ENCODE measurements at regions not wholly inside any gene's neighbourhood (a gene's known extent, or its start where the extent isn't known, plus 50 kb on each side); places are given as distances from the start of the nearest gene placed in this dataset.

GRCh38 chr6:133609415-133610226 lies 279.3 kb upstream of the TCF21 start:
- WGBS (ENCODE audit: insufficient coverage, insufficient replicate concordance, low lambda C conversion rate, missing lambda C conversion rate): 18% methylated on average over 2 of the region's 2 CpGs
- Histone ChIP-seq H4K20me1 (ENCODE audit: control insufficient read depth, insufficient read depth) (no peaks in the 10 kb centered on the region), H2AFZ (ENCODE audit: control insufficient read depth, low read depth, low read length) (no peak overlapping the region), H3K4me3 (no peak overlapping the region), H3K36me3 (ENCODE audit: control insufficient read depth in 2 of 2, insufficient read depth in 2 of 2, low read length in 1 of 2) (no peaks in the 10 kb centered on the region), H3K79me2 (ENCODE audit: control insufficient read depth, insufficient read depth, low read length) (no peaks in the 10 kb centered on the region), H3K4me1 (ENCODE audit: control insufficient read depth, insufficient read depth, low read length) (no peaks in the 10 kb centered on the region), H3K4me2 (ENCODE audit: control insufficient read depth, insufficient read depth) (no peak overlapping the region), H3K27ac (ENCODE audit: control insufficient read depth, insufficient read depth) (no peak overlapping the region), H3K9ac (ENCODE audit: control insufficient read depth, insufficient read depth, low read length) (no peak overlapping the region), H3K9me3 (replicated peaks; ENCODE audit: control insufficient read depth, insufficient read depth, low read length) (no peaks in the 10 kb centered on the region), H3K27me3 (replicated peaks in 1 of 2; ENCODE audit: control insufficient read depth in 2 of 2, insufficient read depth in 2 of 2, low read length in 1 of 2) (no peaks in the 10 kb centered on the region)
- TF ChIP-seq ZNF24 (IDR thresholded peaks at IDR 0.05) (no peak), ELK1 (IDR thresholded peaks at IDR 0.05; ENCODE audit: low read depth, low read length) (no peak), RBBP5 (conservative IDR thresholded peaks at IDR 0.05) (no peak), SRF (IDR thresholded peaks at IDR 0.05; ENCODE audit: low read depth in 2 of 2, low read length in 2 of 2) (no peak), ESRRA (IDR thresholded peaks at IDR 0.05; ENCODE audit: low read length) (no peak), NFIC (IDR thresholded peaks at IDR 0.05; ENCODE audit: low read depth, low read length) (no peak), POLR2AphosphoS5 (IDR thresholded peaks at IDR 0.05; ENCODE audit: low read length) (no peak), ATF3 (IDR thresholded peaks at IDR 0.05; ENCODE audit: borderline replicate concordance, extremely low read depth, low read depth, low read length) (no peak), HDAC2 (IDR thresholded peaks at IDR 0.05) (no peak), HDGF (IDR thresholded peaks at IDR 0.05) (no peak), SMAD1 (IDR thresholded peaks at IDR 0.05; ENCODE audit: low read depth, partially characterized antibody) (no peak), RB1 (IDR thresholded peaks at IDR 0.05; ENCODE audit: borderline replicate concordance) (no peak), CTCF (IDR thresholded peaks at IDR 0.05 in 2 of 3, conservative IDR thresholded peaks at IDR 0.05 in 1 of 3; ENCODE audit: control insufficient read depth in 2 of 3, extremely low read depth in 1 of 3, insufficient read depth in 1 of 3, low read depth in 3 of 3, low read length in 3 of 3) (no peak), IKZF1 (conservative IDR thresholded peaks at IDR 0.05) (no peak), BCL11A (IDR thresholded peaks at IDR 0.05; ENCODE audit: low read depth, low read length) (no peak), NBN (IDR thresholded peaks at IDR 0.05) (no peak), EED (IDR thresholded peaks at IDR 0.05; ENCODE audit: low read depth) (no peak), MYC (IDR thresholded peaks at IDR 0.05; ENCODE audit: insufficient read depth, insufficient read length, insufficient replicate concordance, low read length, severe bottlenecking) (no peak), ZNF207 (IDR thresholded peaks at IDR 0.05; ENCODE audit: borderline replicate concordance) (no peak), USF1 (IDR thresholded peaks at IDR 0.05; ENCODE audit: borderline replicate concordance, extremely low read length, insufficient read depth, low read depth, low read length) (no peak)
- SMC1A ChIA-PET (ENCODE audit: uncharacterized antibody, unreplicated experiment): no interaction called here
- RAD21 ChIA-PET (ENCODE audit: unreplicated experiment): no interaction called here
- no TSS peak for BruUV-seq (replicated peaks)
- FAIRE-seq: no peak
- no peak for ATAC-seq
- no peak for DNase-seq (ENCODE audit: low read depth, low spot score)
- intact Hi-C loops (cut with micrococcal nuclease; ENCODE audit: unreplicated experiment): no loop called here
- POLR2A ChIA-PET: no interaction called here
- CTCF ChIA-PET: no interaction called here
- in situ Hi-C loops (cut with MboI): no loop called here
